H1 (cell line): ENCODE measurements at regions not wholly inside any gene's neighbourhood (a gene's known extent, or its start where the extent isn't known, plus 50 kb on each side); places are given as distances from the start of the nearest gene placed in this dataset.
A peak's percentile ranks its signal among the peaks of the same experiment; 100 is the strongest.

Experiments used
- CTCF ChIA-PET: fragments of 300-600 bp; sonication (Branson Sonifier 250); formaldehyde crosslinking; loops from one replicate; lab custom pipeline; 2021; ENCODE audit not compliant: partially characterized antibody; lab: Charles Lee
- POLR2A ChIA-PET: fragments of 300-600 bp; sonication (Branson Sonifier 250); formaldehyde crosslinking; loops from one replicate; lab custom pipeline; 2021; ENCODE audit warnings: inconsistent platforms; ENCODE audit not compliant: partially characterized antibody; lab: Charles Lee
- DNase-seq, 2 experiments: peaks; one replicate each; pipeline versions ENCODE4 v3.0.0 to v3.0.0-alpha.2; 2010 to 2022; ENCODE audit warnings: low spot score in 2 of 2, low read depth in 1 of 2, mixed read lengths in 1 of 2
- FAIRE-seq: peaks from 2 replicates; lab custom pipeline; 2011; peaks lifted over from hg19 to GRCh38; lab: Jason Lieb, UNC
- H2AFZ ChIP-seq: 2 replicates; pipeline ENCODE4 v1.8.1; 2012; ENCODE audit warnings: low read length, inconsistent platforms
- H2AK5ac ChIP-seq: 2 replicates; pipeline ENCODE4 v1.6.1; 2013; ENCODE audit warnings: low read depth, low read length
- H2BK120ac ChIP-seq: replicated peaks from 2 replicates; pipeline ENCODE3; 2013; ENCODE audit warnings: low read depth, low read length, inconsistent platforms
- H2BK12ac ChIP-seq: 2 replicates; pipeline ENCODE4 v1.6.1; 2013; ENCODE audit warnings: low read depth, low read length
- H2BK15ac ChIP-seq: 2 replicates; pipeline ENCODE4 v1.6.1; 2013; ENCODE audit warnings: low read length
- H2BK20ac ChIP-seq: 2 replicates; pipeline ENCODE4 v1.6.1; 2013; ENCODE audit warnings: low read length
- H2BK5ac ChIP-seq: 2 replicates; pipeline ENCODE4 v1.6.1; 2013; ENCODE audit warnings: low read depth, low read length
- H3K14ac ChIP-seq: 2 replicates; pipeline ENCODE4 v1.6.1; 2013; ENCODE audit warnings: inconsistent platforms; ENCODE audit not compliant: insufficient read length
- H3K18ac ChIP-seq: 2 replicates; pipeline ENCODE4 v1.6.1; 2013; ENCODE audit warnings: low read length; ENCODE audit errors: extremely low read depth
- H3K23ac ChIP-seq: 2 replicates; pipeline ENCODE4 v1.6.1; 2013; ENCODE audit warnings: inconsistent platforms; ENCODE audit not compliant: insufficient read length
- H3K23me2 ChIP-seq: 2 replicates; pipeline ENCODE4 v1.6.1; 2013; ENCODE audit warnings: low read depth, low read length
- H3K27ac ChIP-seq: 2 replicates; pipeline ENCODE4 v1.6.1; 2011; ENCODE audit warnings: low read depth, low read length, inconsistent platforms
- H3K27me3 ChIP-seq, 4 experiments: replicated peaks in 1 of 4; 1 replicate in 1 of 4; 2 replicates in 3 of 4; pipeline versions ENCODE4 v1.6.1 to v1.8.1; 2011 to 2013; ENCODE audit warnings: low read length in 3 of 4, mild to moderate bottlenecking in 3 of 4, inconsistent platforms in 2 of 4, mixed read lengths in 2 of 4, moderate library complexity in 1 of 4; ENCODE audit not compliant: control insufficient read depth in 3 of 4, insufficient read depth in 3 of 4; ENCODE audit errors: extremely low read depth in 1 of 4
- H3K36me3 ChIP-seq, 4 experiments: 2 replicates each; pipeline versions ENCODE4 v1.6.1 to v1.8.1; 2011 to 2013; ENCODE audit warnings: mild to moderate bottlenecking in 4 of 4, low read length in 3 of 4, moderate library complexity in 2 of 4, control low read depth in 1 of 4, inconsistent platforms in 1 of 4; ENCODE audit not compliant: insufficient read depth in 4 of 4, control insufficient read depth in 2 of 4
- H3K4ac ChIP-seq: replicated peaks from 2 replicates; pipeline ENCODE3; 2013; ENCODE audit warnings: low read length, low read depth, mixed read lengths, inconsistent platforms; ENCODE audit not compliant: insufficient read length
- H3K4me1 ChIP-seq, 4 experiments: replicated peaks in 1 of 4; 1 replicate in 1 of 4; 2 replicates in 3 of 4; pipeline versions ENCODE4 v1.6.1 to v1.8.1; 2011 to 2013; ENCODE audit warnings: low read length in 3 of 4, inconsistent platforms in 2 of 4, mixed read lengths in 1 of 4; ENCODE audit not compliant: insufficient read depth in 4 of 4, control insufficient read depth in 3 of 4
- H3K4me2 ChIP-seq, 2 experiments: 2 replicates each; pipeline versions ENCODE4 v1.6.1 to v1.8.1; 2011 to 2013; ENCODE audit warnings: low read depth in 2 of 2, low read length in 2 of 2, control low read depth in 1 of 2, inconsistent platforms in 1 of 2, mild to moderate bottlenecking in 1 of 2; ENCODE audit not compliant: insufficient read depth in 1 of 2
- H3K4me3 ChIP-seq, 4 experiments: fragments of 200-600, 300-600 bp in 1 of 4; sonication (generic), shearing (Covaris generic), sonication (Bioruptor Twin) in 1 of 4; 2 replicates each; pipeline versions ENCODE4 v1.5.1 to v1.8.1; 2011 to 2016; ENCODE audit warnings: low read length in 4 of 4, low read depth in 3 of 4, control low read depth in 2 of 4, inconsistent platforms in 2 of 4, mild to moderate bottlenecking in 2 of 4, mixed read lengths in 1 of 4, moderate library complexity in 1 of 4; ENCODE audit not compliant: insufficient read depth in 2 of 4; ENCODE audit errors: extremely low read depth in 1 of 4
- H3K56ac ChIP-seq: replicated peaks from 2 replicates; pipeline ENCODE3; 2013; ENCODE audit warnings: low read depth, mild to moderate bottlenecking, mixed read lengths, low read length, inconsistent platforms; ENCODE audit not compliant: insufficient read length
- H3K79me1 ChIP-seq: 2 replicates; pipeline ENCODE4 v1.6.1; 2013; ENCODE audit warnings: low read depth, low read length, control low read depth
- H3K79me2 ChIP-seq, 2 experiments: 2 replicates each; pipeline versions ENCODE4 v1.6.1 to v1.8.1; 2012 to 2013; ENCODE audit warnings: low read length in 2 of 2, mild to moderate bottlenecking in 2 of 2, inconsistent platforms in 1 of 2; ENCODE audit not compliant: insufficient read depth in 2 of 2, control insufficient read depth in 1 of 2
- H3K9ac ChIP-seq, 4 experiments: replicated peaks in 1 of 4; 1 replicate in 1 of 4; 2 replicates in 3 of 4; pipeline versions ENCODE4 v1.6.1 to v1.8.1; 2011 to 2013; ENCODE audit warnings: low read depth in 3 of 4, low read length in 3 of 4, control low read depth in 2 of 4, mild to moderate bottlenecking in 2 of 4, moderate library complexity in 2 of 4, inconsistent platforms in 1 of 4; ENCODE audit errors: extremely low read depth in 1 of 4
- H3K9me3 ChIP-seq, 2 experiments: 2 replicates each; pipeline versions ENCODE4 v1.6.1 to v1.8.1; 2012 to 2013; ENCODE audit warnings: mild to moderate bottlenecking in 2 of 2, moderate library complexity in 2 of 2, control low read depth in 1 of 2, inconsistent platforms in 1 of 2, low read depth in 1 of 2, low read length in 1 of 2, mixed read lengths in 1 of 2; ENCODE audit not compliant: insufficient read depth in 2 of 2
- H4K20me1 ChIP-seq, 2 experiments: replicated peaks in 1 of 2; 2 replicates each; pipeline versions ENCODE3 to v1.8.1; 2011 to 2013; ENCODE audit warnings: inconsistent platforms in 2 of 2, low read length in 2 of 2, mild to moderate bottlenecking in 1 of 2; ENCODE audit not compliant: insufficient read depth in 2 of 2, control insufficient read depth in 1 of 2
- H4K5ac ChIP-seq: 2 replicates; pipeline ENCODE4 v1.6.1; 2013; ENCODE audit warnings: low read length, low read depth, mixed read lengths, inconsistent platforms; ENCODE audit not compliant: insufficient read length
- H4K8ac ChIP-seq: 2 replicates; pipeline ENCODE4 v1.8.0; 2013; ENCODE audit warnings: mild to moderate bottlenecking, moderate library complexity, low read length, inconsistent platforms; ENCODE audit not compliant: insufficient read depth; ENCODE audit errors: extremely low read depth
- H4K91ac ChIP-seq: replicated peaks from 2 replicates; pipeline ENCODE3; 2013; ENCODE audit warnings: low read length, mixed read lengths, inconsistent platforms; ENCODE audit not compliant: insufficient read length
- CTBP2 ChIP-seq: IDR thresholded peaks from 2 replicates; pipeline ENCODE4 v1.7.0; 2011; ENCODE audit warnings: borderline replicate concordance, mild to moderate bottlenecking, moderate library complexity, mixed read lengths, low read length; ENCODE audit not compliant: insufficient read depth, insufficient read length
- HDAC2 ChIP-seq, 2 experiments: fragments of 300-600 bp in 1 of 2; sonication (generic) in 1 of 2; IDR thresholded peaks; 2 replicates each; pipeline ENCODE4 v1.6.1; 2011 to 2012; ENCODE audit warnings: low read depth in 2 of 2, low read length in 2 of 2, mild to moderate bottlenecking in 2 of 2, moderate library complexity in 2 of 2, borderline replicate concordance in 1 of 2, inconsistent platforms in 1 of 2
- RFX5 ChIP-seq: IDR thresholded peaks from 2 replicates; pipeline ENCODE4 v1.6.1; 2011; ENCODE audit warnings: low read depth, low read length, improper control_type of control experiment, borderline replicate concordance
- TBP ChIP-seq: IDR thresholded peaks from 2 replicates; pipeline ENCODE4 v1.6.1; 2011; ENCODE audit warnings: low read depth, low read length, improper control_type of control experiment
- WGBS, 2 experiments: shearing (Covaris generic) in 1 of 2; methylation state at CpG; one replicate each; pipeline versions ENCODE4 v1.1.6 to v1.1.7; 2013 to 2015; ENCODE audit warnings: low lambda C conversion rate in 2 of 2, mixed read lengths in 2 of 2, inconsistent platforms in 1 of 2, low coverage in 1 of 2, missing lambda C conversion rate in 1 of 2; ENCODE audit not compliant: insufficient replicate concordance in 2 of 2, insufficient coverage in 1 of 2, insufficient read length in 1 of 2; ENCODE audit errors: extremely low coverage in 1 of 2, missing lambda C conversion rate in 1 of 2; 5-methylcytosine and 5-hydroxymethylcytosine counted together

- no peak overlapping the region for H3K4ac ChIP-seq
- no peaks in the 10 kb centered on the region for H3K36me3 ChIP-seq
- 84% methylated on average over 8 of the region's 8 CpGs; no CpG with 5 or more reads in 1 of the 2 experiments for WGBS, 2 experiments
- no peak overlapping the region for H2AFZ ChIP-seq
- no peaks in the 10 kb centered on the region for H3K23me2 ChIP-seq
- peak overlapping the region; percentile 57; the same call in 1 of the 2 replicates for H4K8ac ChIP-seq
- H3K4me2 ChIP-seq: no peak overlapping the region
- no peak overlapping the region for H2BK120ac ChIP-seq
- peaks cover 0 to 11% (median 3%) of the 10 kb centered on the region in 4 experiments; a peak in 3 of 7 replicates for H3K4me1 ChIP-seq
- ChIA-PET CTCF (interaction anchor here (0.9 kb wide), 1 partner anchor 71 kb away, joined by 3 read pairs; no protein-coding TSS in a partner anchor), POLR2A (no interaction called here)
- no peak overlapping the region for H3K27ac ChIP-seq
- no peaks in the 10 kb centered on the region for H3K79me1 ChIP-seq
- H3K79me2 ChIP-seq: no peaks in the 10 kb centered on the region
- no peak for TF ChIP-seq HDAC2 (IDR thresholded peaks at IDR 0.05; ENCODE audit: borderline replicate concordance in 1 of 2, low read depth in 2 of 2, low read length in 2 of 2)
- TF ChIP-seq TBP: no peak
- no peak for TF ChIP-seq RFX5
- no peak for TF ChIP-seq CTBP2
- no peaks in the 10 kb centered on the region for H4K20me1 ChIP-seq
- H3K23ac ChIP-seq: no peak overlapping the region
- H3K27me3 ChIP-seq: no peaks in the 10 kb centered on the region; a peak in 1 of 7 replicates
- FAIRE-seq (no peak), DNase-seq (no peak)
- no peak overlapping the region for H3K9ac ChIP-seq
- no peak overlapping the region; the same call in 1 of the 2 replicates for H2BK20ac ChIP-seq
- H4K5ac ChIP-seq: no peak overlapping the region
- H2AK5ac ChIP-seq: no peak overlapping the region
- no peak overlapping the region for H3K56ac ChIP-seq
- H2BK15ac ChIP-seq: no peak overlapping the region
- H3K14ac ChIP-seq: no peak overlapping the region
- H3K9me3 ChIP-seq: no peaks in the 10 kb centered on the region
- no peak overlapping the region for H2BK5ac ChIP-seq
- H4K91ac ChIP-seq: no peak overlapping the region
- no peak overlapping the region for H3K4me3 ChIP-seq
- H3K18ac ChIP-seq: no peak overlapping the region
- no peak overlapping the region for H2BK12ac ChIP-seq
These were observed 54.8 kb upstream of the ECHDC3 start for GRCh38 chr10:11687357-11687771.
